HG02852 (cell line): ENCODE measurements at regions not wholly inside any gene's neighbourhood (a gene's known extent, or its start where the extent isn't known, plus 50 kb on each side); places are given as distances from the start of the nearest gene placed in this dataset.
"Not testable (repeated sequence)": the region's sequence is repeated elsewhere in the genome, so short reads cannot be mapped to it uniquely, and the experiment has no call there.

ENCODE experiments used
- ATAC-seq: cut with Tn5 transposase; IDR thresholded peaks from one replicate; pipeline ENCODE4 v1.9.1; 2021; ENCODE audit warnings: mild to moderate bottlenecking, moderate library complexity; ENCODE audit not compliant: unreplicated experiment

- no peak for ATAC-seq
Measured at GRCh38 chr10:5268743-5269142, 72.1 kb downstream of the AKR1C4 start.

- ATAC-seq, result no peak
Measured at GRCh38 chr10:5269791-5270190, 73.2 kb downstream of the AKR1C4 start.

GRCh38 chr10:5271526-5271925 is 74.9 kb downstream of the AKR1C4 start:
- no peak for ATAC-seq

- ATAC-seq, result no peak
Measured at GRCh38 chr10:5272065-5272803, 75.6 kb downstream of the AKR1C4 start.

GRCh38 chr10:5274795-5275194 is 78.2 kb downstream of the AKR1C4 start:
- no peak for ATAC-seq

- ATAC-seq, result no peak
Measured at GRCh38 chr10:5281356-5281755, 83.4 kb upstream of the UCN3 start.

- ATAC-seq, result no peak
Measured at GRCh38 chr10:5282137-5282536, 82.6 kb upstream of the UCN3 start.

- ATAC-seq, result no peak
Measured at GRCh38 chr10:5283305-5284158, 81.2 kb upstream of the UCN3 start.

GRCh38 chr10:5284311-5285057 is 80.3 kb upstream of the UCN3 start:
- no peak for ATAC-seq

GRCh38 chr10:5285186-5285585 is 79.6 kb upstream of the UCN3 start:
- no peak for ATAC-seq

GRCh38 chr10:5288359-5288758 is 76.4 kb upstream of the UCN3 start:
- no peak for ATAC-seq

- not testable (repeated sequence) for ATAC-seq
Measured at GRCh38 chr10:5289228-5289627, 75.5 kb upstream of the UCN3 start.

- peak; percentile 57 for ATAC-seq
Measured at GRCh38 chr10:5291501-5292195, 73.1 kb upstream of the UCN3 start.

- no peak for ATAC-seq
Measured at GRCh38 chr10:5292196-5292735, 72.5 kb upstream of the UCN3 start.

GRCh38 chr10:5292970-5293369 is 71.8 kb upstream of the UCN3 start:
- not testable (repeated sequence) for ATAC-seq

- no peak for ATAC-seq
Measured at GRCh38 chr10:5293691-5294550, 70.8 kb upstream of the UCN3 start.

GRCh38 chr10:5297466-5297865 is 67.3 kb upstream of the UCN3 start:
- ATAC-seq, result no peak

- no peak for ATAC-seq
Measured at GRCh38 chr10:5297996-5298395, 66.8 kb upstream of the UCN3 start.

GRCh38 chr10:5299950-5300349 is 64.8 kb upstream of the UCN3 start:
- no peak for ATAC-seq

GRCh38 chr10:5303504-5303903 is 61.3 kb upstream of the UCN3 start:
- no peak for ATAC-seq
